ENCODE measurements at regions not wholly inside any gene's neighbourhood (a gene's known extent, or its start where the extent isn't known, plus 50 kb on each side); places are given as distances from the start of the nearest gene placed in this dataset.

- TF ChIP-seq CTCF (IDR thresholded peaks at IDR 0.05) (no peak), POLR2A (IDR thresholded peaks at IDR 0.05) (no peak)
- H3K9me3 ChIP-seq, result no peaks in the 10 kb centered on the region
- no peak for ATAC-seq
- H3K27me3 ChIP-seq, result no peaks in the 10 kb centered on the region
- no peaks in the 10 kb centered on the region for H3K36me3 ChIP-seq
- H3K27ac ChIP-seq, result no peak overlapping the region
- DNase-seq, result no peak
- 58% methylated on average over 3 of the region's 3 CpGs for WGBS (ENCODE audit: insufficient coverage, low coverage, low lambda C conversion rate, missing lambda C conversion rate)
- H3K4me3 ChIP-seq, result no peak overlapping the region
- intact Hi-C loops (cut with DNase I), result loop anchor here in 1 of 2 donors (10.0 kb wide), 1 partner anchor 216 kb away; no protein-coding TSS in a partner anchor
- H3K4me1 ChIP-seq, result no peaks in the 10 kb centered on the region
Measured at GRCh38 chr9:588981-589380, 252.5 kb upstream of the DMRT1 start.

GRCh38 chr9:589723-590122 lies 251.8 kb upstream of the DMRT1 start:
- no peaks in the 10 kb centered on the region for H3K27me3 ChIP-seq
- TF ChIP-seq CTCF (IDR thresholded peaks at IDR 0.05), result no peak
- no peak for TF ChIP-seq POLR2A (IDR thresholded peaks at IDR 0.05)
- peak; percentile 35 to 67 (median 48) for ATAC-seq
- no peak overlapping the region for H3K27ac ChIP-seq
- intact Hi-C loops (cut with DNase I), result loop anchor here in 1 of 2 donors (10.0 kb wide), 1 partner anchor 215 kb away; no protein-coding TSS in a partner anchor
- H3K4me3 ChIP-seq, result no peak overlapping the region
- no peak for DNase-seq
- H3K36me3 ChIP-seq, result no peaks in the 10 kb centered on the region
- H3K9me3 ChIP-seq, result no peaks in the 10 kb centered on the region
- WGBS (ENCODE audit: insufficient coverage, low coverage, low lambda C conversion rate, missing lambda C conversion rate), result 25% methylated on average over 3 of the region's 3 CpGs
- no peaks in the 10 kb centered on the region for H3K4me1 ChIP-seq

- intact Hi-C loops (cut with DNase I), result no loop called here
- no peak for DNase-seq
- no peak overlapping the region for H3K4me3 ChIP-seq
- peak in 1 of 4 donors; percentile 20 for ATAC-seq
- H3K36me3 ChIP-seq, result no peaks in the 10 kb centered on the region
- H3K4me1 ChIP-seq, result no peaks in the 10 kb centered on the region
- no peaks in the 10 kb centered on the region for H3K27me3 ChIP-seq
- 62% methylated on average over 3 of the region's 4 CpGs for WGBS (ENCODE audit: insufficient coverage, low coverage, low lambda C conversion rate, missing lambda C conversion rate)
- TF ChIP-seq POLR2A (IDR thresholded peaks at IDR 0.05), result no peak
- TF ChIP-seq CTCF (IDR thresholded peaks at IDR 0.05), result no peak
- H3K27ac ChIP-seq, result no peak overlapping the region
- no peaks in the 10 kb centered on the region for H3K9me3 ChIP-seq
Measured at GRCh38 chr9:591292-591691, 250.2 kb upstream of the DMRT1 start.

- H3K4me1 ChIP-seq, result no peaks in the 10 kb centered on the region
- H3K27ac ChIP-seq, result no peak overlapping the region
- 68% methylated on average over 9 of the region's 9 CpGs for WGBS (ENCODE audit: insufficient coverage, low coverage, low lambda C conversion rate, missing lambda C conversion rate)
- TF ChIP-seq CTCF (IDR thresholded peaks at IDR 0.05) (no peak), POLR2A (IDR thresholded peaks at IDR 0.05) (no peak)
- H3K36me3 ChIP-seq, result no peaks in the 10 kb centered on the region
- H3K4me3 ChIP-seq, result no peak overlapping the region
- intact Hi-C loops (cut with DNase I), result no loop called here
- no peak for DNase-seq
- no peaks in the 10 kb centered on the region for H3K27me3 ChIP-seq
- H3K9me3 ChIP-seq, result no peaks in the 10 kb centered on the region
- ATAC-seq, result no peak
Measured at GRCh38 chr9:592225-592624, 249.3 kb upstream of the DMRT1 start.

- WGBS (ENCODE audit: insufficient coverage, low coverage, low lambda C conversion rate, missing lambda C conversion rate), result 76% methylated on average over 3 of the region's 3 CpGs
- ATAC-seq (no peak), DNase-seq (no peak)
- Histone ChIP-seq H3K27me3 (no peaks in the 10 kb centered on the region), H3K9me3 (no peaks in the 10 kb centered on the region), H3K27ac (no peak overlapping the region), H3K4me3 (no peak overlapping the region), H3K4me1 (no peaks in the 10 kb centered on the region), H3K36me3 (no peaks in the 10 kb centered on the region)
- intact Hi-C loops (cut with DNase I), result no loop called here
- TF ChIP-seq POLR2A (IDR thresholded peaks at IDR 0.05) (no peak), CTCF (IDR thresholded peaks at IDR 0.05) (no peak)
Measured at GRCh38 chr9:592733-593132, 248.8 kb upstream of the DMRT1 start.
